Esophagus mucosa (tissue), 1 donor: ENCODE measurements at regions not wholly inside any gene's neighbourhood (a gene's known extent, or its start where the extent isn't known, plus 50 kb on each side); places are given as distances from the start of the nearest gene placed in this dataset.

Experiments used
- ATAC-seq: fragments of 200-7000 bp; cut with Tn5 transposase; one replicate; pipeline ENCODE4 v1.9.1; 2020
- donor health status: DM: yes; HTN: yes; CAD: no.

- no peak for ATAC-seq
These were observed 206.2 kb upstream of the IRX5 start for GRCh38 chr16:54724346-54724925.

GRCh38 chr16:54722210-54722676 lies 208.4 kb upstream of the IRX5 start:
- ATAC-seq, result no peak

- ATAC-seq, result no peak
These were observed 210.4 kb upstream of the IRX5 start for GRCh38 chr16:54720259-54720658.

GRCh38 chr16:54719624-54720023 lies 211.0 kb upstream of the IRX5 start:
- no peak for ATAC-seq

- no peak for ATAC-seq
These were observed 212.3 kb upstream of the IRX5 start for GRCh38 chr16:54718376-54718775.

- ATAC-seq, result no peak
These were observed 215.7 kb upstream of the IRX5 start for GRCh38 chr16:54715011-54715410.

GRCh38 chr16:54712866-54713265 lies 217.8 kb upstream of the IRX5 start:
- ATAC-seq, result no peak

- ATAC-seq, result no peak
These were observed 222.9 kb upstream of the IRX5 start for GRCh38 chr16:54707813-54708212.

- ATAC-seq, result no peak
These were observed 224.3 kb upstream of the IRX5 start for GRCh38 chr16:54706406-54706805.

- no peak for ATAC-seq
These were observed 227.3 kb upstream of the IRX5 start for GRCh38 chr16:54703339-54703738.

- no peak for ATAC-seq
These were observed 231.0 kb upstream of the IRX5 start for GRCh38 chr16:54699656-54700055.

- no peak for ATAC-seq
These were observed 233.0 kb upstream of the IRX5 start for GRCh38 chr16:54697677-54698076.

- ATAC-seq, result no peak
These were observed 233.7 kb upstream of the IRX5 start for GRCh38 chr16:54696970-54697369.

- no peak for ATAC-seq
These were observed 234.1 kb upstream of the IRX5 start for GRCh38 chr16:54696522-54696921.

- ATAC-seq, result no peak
These were observed 236.0 kb upstream of the IRX5 start for GRCh38 chr16:54694651-54695050.

- no peak for ATAC-seq
These were observed 236.8 kb upstream of the IRX5 start for GRCh38 chr16:54693864-54694263.

- no peak for ATAC-seq
These were observed 240.0 kb upstream of the IRX5 start for GRCh38 chr16:54690710-54691109.

GRCh38 chr16:54690306-54690705 lies 240.4 kb upstream of the IRX5 start:
- ATAC-seq, result no peak

GRCh38 chr16:54689072-54689865 lies 241.4 kb upstream of the IRX5 start:
- ATAC-seq, result no peak

GRCh38 chr16:54688339-54688738 lies 242.3 kb upstream of the IRX5 start:
- no peak for ATAC-seq

- no peak for ATAC-seq
These were observed 243.4 kb upstream of the IRX5 start for GRCh38 chr16:54687043-54687899.

GRCh38 chr16:54685682-54686081 lies 245.0 kb upstream of the IRX5 start:
- ATAC-seq, result no peak

- ATAC-seq, result no peak
These were observed 251.1 kb upstream of the IRX5 start for GRCh38 chr16:54679531-54679930.
